HEK293T (cell line): ENCODE measurements at regions not wholly inside any gene's neighbourhood (a gene's known extent, or its start where the extent isn't known, plus 50 kb on each side); places are given as distances from the start of the nearest gene placed in this dataset.

Experiments
- ARNT ChIP-seq: fragments of 450-650 bp; IDR thresholded peaks from 2 replicates; pipeline ENCODE4 v1.6.1; 2017; ENCODE audit warnings: mild to moderate bottlenecking
- BHLHE40 ChIP-seq: fragments of 450-650 bp; IDR thresholded peaks from 2 replicates; pipeline ENCODE4 v1.6.1; 2016; ENCODE audit warnings: mild to moderate bottlenecking, moderate library complexity, borderline replicate concordance
- CTBP1 ChIP-seq: fragments of 450-650 bp; IDR thresholded peaks from 2 replicates; pipeline ENCODE4 v1.6.1; 2016; ENCODE audit warnings: borderline replicate concordance
- ELF4 ChIP-seq: fragments of 450-650 bp; IDR thresholded peaks from 2 replicates; pipeline ENCODE4 v1.6.1; 2017; ENCODE audit warnings: antibody characterized with exemption
- FOXA1 ChIP-seq: fragments of 450-650 bp; IDR thresholded peaks from 2 replicates; pipeline ENCODE4 v1.6.1; 2016; ENCODE audit warnings: mild to moderate bottlenecking
- FOXK2 ChIP-seq: fragments of 450-650 bp; IDR thresholded peaks from 2 replicates; pipeline ENCODE4 v1.6.1; 2016; ENCODE audit warnings: mild to moderate bottlenecking
- FOXM1 ChIP-seq: fragments of 450-650 bp; IDR thresholded peaks from 2 replicates; pipeline ENCODE4 v1.6.1; 2017; ENCODE audit warnings: mild to moderate bottlenecking, borderline replicate concordance
- HDGF ChIP-seq: fragments of 450-650 bp; IDR thresholded peaks from 2 replicates; pipeline ENCODE4 v1.6.1; 2017; ENCODE audit warnings: antibody characterized with exemption, borderline replicate concordance
- LEF1 ChIP-seq: fragments of 450-650 bp; IDR thresholded peaks from 2 replicates; pipeline ENCODE4 v1.6.1; 2017; ENCODE audit warnings: mild to moderate bottlenecking, borderline replicate concordance
- SP1 ChIP-seq: fragments of 450-650 bp; IDR thresholded peaks from 2 replicates; pipeline ENCODE4 v1.6.1; 2017
- SUZ12 ChIP-seq: fragments of 450-650 bp; IDR thresholded peaks from 2 replicates; pipeline ENCODE4 v1.6.1; 2016; ENCODE audit warnings: mild to moderate bottlenecking
- TARDBP ChIP-seq: fragments of 450-650 bp; IDR thresholded peaks from 2 replicates; pipeline ENCODE4 v1.6.1; 2016

DNA sequence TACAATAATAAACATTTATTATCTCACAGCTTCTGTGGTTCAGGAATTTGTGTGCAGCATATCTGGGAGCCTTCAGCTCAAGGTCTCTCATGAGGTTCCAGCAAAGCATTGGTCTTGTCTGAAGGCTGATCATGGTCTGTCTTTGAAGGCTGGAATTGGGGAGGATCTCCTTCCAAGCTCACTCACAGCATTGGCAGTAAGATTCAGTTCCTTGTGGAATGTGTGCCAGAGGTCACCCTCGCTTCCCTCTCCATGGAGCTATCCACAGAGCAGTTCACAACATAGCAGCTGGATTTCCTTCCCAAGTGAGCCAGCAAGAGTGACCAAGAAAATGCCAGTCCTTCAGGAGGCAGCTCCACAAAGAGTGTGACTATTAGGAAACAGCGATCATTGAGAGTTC, 202.2 kb upstream of the ST6GAL2 start:
- TF ChIP-seq CTBP1 (no peak), ARNT (no peak), SP1 (no peak), TARDBP (no peak), FOXM1 (no peak), BHLHE40 (no peak), SUZ12 (no peak), HDGF (no peak), FOXK2 (no peak), LEF1 (no peak), ELF4 (no peak), FOXA1 (no peak)
